LHCN-M2 (cell line): ENCODE measurements at regions not wholly inside any gene's neighbourhood (a gene's known extent, or its start where the extent isn't known, plus 50 kb on each side); places are given as distances from the start of the nearest gene placed in this dataset.
A peak's percentile ranks its signal among the peaks of the same experiment; 100 is the strongest.

ENCODE experiments used
- DNase-seq: peaks from one replicate; pipeline ENCODE4 v3.0.0-alpha.2; 2012; ENCODE audit warnings: low read depth

DNA sequence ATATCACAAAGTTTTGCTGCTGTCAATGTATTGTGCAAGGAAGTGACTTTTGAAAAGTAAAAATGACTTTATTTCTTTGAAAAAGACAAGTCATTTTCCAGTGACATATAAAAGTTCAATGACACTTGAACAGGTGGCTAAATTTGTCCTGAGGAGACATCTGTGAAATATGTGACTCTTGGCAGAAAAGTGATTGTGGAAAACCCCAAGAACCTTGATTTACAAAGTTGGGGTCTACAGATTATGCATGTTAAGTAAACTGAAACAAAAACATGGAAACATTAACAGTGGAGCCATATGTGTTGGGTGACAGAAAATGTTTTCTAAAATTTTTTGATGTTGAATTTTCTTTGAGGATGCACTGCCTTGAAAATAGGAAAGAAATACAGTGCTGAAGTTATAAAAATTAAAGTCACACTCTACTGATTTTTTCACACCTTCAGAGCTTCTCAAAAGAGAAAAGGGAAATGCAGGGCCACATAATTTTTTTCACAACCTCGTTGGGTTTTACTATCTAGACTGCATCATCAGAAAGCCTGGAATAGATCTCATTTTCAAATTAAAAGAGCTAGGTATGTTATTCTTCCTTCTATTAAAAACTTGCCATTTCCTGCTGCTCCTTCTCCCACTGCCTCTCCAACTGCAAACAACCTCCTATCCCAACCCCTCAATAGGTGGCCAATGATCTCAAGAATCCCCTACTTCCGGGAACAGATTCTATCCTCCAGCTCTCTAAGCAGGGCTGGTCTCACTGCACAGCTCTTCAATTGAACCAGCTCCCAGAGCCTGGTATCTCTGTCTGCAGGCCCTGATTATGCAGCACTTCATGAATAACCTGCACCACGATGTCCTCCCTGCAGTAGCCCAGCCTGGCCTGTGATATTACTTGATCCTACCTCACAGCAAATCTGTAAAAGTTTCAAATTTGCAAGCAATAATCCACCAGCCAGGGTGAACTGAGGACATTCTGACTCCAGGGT, 570.8 kb upstream of the CPEB2 start:
- no peak for DNase-seq

DNA sequence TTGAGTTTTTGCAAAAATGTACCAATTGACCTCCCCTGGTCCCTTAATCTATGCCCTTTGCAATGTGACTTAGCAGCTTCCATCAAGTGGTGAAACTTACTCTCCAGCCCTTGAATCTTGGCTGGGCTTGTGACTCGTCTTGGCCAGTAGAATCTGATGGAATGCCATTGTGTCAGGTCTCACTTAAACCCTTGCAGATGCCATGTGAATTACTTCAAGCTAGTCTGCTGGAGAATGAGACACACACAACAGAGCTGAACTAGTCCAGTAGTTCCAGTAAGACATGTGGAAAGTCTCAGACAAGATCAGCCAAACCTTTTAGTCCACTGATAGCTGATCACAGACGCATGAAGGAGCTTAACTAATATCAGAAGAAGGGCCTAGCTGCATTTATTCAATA, 567.8 kb upstream of the CPEB2 start:
- peak; percentile 43 for DNase-seq

DNA sequence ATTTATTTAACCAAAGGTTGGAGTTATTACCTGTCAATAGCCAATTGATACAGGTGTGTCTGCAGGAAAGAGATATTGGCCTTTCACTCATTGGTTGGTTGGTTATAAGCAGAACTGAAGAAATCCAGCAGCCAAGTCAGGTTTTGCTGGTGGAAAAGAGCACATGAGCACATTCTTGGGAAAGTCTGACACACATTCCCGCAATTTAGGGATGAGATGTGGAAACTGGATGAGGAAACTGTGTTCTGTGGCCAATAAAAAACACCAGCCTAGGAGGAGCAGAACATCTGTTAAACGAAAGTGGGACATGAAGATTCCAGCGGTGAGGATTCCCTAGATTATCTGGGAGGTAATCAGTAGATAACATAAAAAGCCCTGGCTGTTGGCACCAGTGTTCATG, 567.4 kb upstream of the CPEB2 start:
- DNase-seq: peak; percentile 55

DNA sequence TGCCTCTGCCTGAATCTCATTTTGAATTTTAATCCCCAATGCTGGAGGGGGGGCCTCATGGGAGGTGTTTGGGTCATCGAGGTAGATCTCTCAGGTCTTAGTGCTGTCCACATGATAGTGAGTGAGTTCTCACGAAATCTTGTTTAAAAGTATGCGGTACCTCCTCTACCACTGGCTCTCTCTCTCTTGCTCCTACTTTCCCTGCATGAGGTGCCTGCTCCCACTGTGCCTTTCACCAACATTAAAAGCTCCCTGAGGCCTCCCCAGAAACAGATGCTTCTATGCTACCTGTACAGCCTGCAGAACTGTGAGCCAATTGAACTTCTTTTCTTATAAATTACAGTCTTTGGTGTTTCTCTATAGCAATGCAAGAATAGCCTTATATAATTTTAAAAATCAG, 560.7 kb upstream of the CPEB2 start:
- DNase-seq: no peak

DNA sequence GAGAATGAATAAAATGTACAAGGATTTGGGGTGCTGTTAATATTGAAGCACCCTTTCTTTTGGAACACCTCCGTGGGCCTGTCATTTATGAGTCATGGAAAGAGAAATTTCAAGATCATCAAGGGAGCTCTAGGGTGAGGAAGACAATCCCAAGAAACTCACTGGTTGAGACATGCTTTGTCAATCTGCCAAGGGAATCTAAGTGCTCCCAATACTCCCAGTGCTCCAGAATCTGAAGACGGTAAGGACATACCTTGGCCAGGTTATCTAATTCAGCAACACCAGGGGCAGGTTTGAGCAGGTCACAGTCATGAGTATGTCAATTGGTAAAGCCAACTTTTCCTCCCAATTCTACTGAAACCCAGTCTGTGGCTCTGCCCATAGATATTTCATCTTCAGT, 556.4 kb upstream of the CPEB2 start:
- DNase-seq: peak; percentile 58

DNA sequence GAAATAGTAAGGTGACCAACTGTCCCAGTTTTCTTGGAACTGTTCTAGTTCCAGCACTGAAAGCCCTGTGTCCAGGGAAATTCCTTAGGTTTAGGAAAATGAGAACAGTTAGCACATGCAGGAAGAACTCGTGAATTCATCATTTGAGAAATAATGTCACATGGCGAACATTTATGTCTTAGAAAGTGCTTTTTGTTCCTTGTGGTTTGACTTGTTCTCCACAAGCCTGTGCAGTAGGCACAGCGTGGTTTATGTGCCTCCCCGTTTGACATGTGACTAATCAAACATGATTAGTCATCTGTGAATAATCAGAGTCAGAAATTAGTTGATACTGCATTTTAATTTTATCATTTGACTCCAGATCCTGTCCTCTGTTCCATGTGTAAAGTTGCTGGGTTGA, 556.0 kb upstream of the CPEB2 start:
- peak; percentile 93 for DNase-seq

DNA sequence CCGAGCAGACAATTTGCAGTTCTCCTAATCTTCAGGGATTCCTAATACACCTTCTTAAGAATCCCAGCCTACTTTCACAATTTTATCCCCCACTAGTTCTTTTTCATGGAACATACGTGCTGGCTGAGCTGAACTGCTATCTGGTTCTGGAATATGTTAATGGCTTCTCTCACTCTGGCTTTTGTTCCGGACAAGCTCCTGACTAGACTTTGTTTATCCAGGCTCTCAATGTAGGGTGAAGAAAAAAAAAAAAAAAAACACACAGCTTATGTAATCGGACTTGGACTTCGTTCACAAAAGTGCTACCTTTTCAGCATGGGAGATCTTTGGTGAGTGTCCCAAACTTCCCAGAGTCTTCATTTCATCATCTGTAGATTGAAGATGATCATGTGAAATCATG, 555.4 kb upstream of the CPEB2 start:
- no peak for DNase-seq

DNA sequence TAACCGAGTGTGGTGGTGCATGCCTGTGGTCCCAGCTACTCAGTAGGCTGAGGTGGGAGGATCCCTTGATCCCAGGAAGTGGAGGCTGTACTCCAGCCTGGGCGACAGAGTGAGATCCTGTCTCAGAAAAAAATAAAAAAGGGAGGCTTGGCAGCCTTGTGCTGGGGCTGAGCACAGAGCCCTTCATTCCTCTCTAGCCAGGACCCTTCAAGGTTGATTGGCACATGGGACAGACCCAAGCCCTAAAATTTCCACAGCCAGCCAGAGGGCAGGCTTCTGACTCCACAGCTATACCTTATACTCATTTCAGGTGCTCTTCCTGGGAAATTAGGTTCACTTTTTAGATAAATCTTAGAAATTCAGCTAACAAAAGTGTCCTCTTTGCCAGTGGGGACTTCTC, 553.0 kb upstream of the CPEB2 start:
- no peak for DNase-seq

DNA sequence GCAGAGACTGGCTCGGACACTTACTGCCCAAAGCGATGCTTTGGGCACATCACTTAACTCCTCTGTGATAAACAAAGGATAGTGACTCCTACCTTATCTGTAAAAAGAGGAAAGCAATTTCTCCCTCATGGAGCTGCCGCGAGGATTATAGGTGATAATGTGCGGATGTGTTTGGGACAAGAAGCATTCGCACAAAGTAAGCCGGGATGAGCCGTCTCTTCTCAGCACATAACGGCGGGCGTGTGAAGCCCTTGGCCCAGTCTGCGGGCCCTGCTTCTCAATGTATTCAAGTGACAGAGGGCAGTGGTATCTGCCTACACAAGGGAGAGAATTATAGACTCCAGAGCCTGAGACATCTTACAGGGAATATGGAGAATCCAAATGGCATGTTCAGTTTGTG, 550.3 kb upstream of the CPEB2 start:
- no peak for DNase-seq

DNA sequence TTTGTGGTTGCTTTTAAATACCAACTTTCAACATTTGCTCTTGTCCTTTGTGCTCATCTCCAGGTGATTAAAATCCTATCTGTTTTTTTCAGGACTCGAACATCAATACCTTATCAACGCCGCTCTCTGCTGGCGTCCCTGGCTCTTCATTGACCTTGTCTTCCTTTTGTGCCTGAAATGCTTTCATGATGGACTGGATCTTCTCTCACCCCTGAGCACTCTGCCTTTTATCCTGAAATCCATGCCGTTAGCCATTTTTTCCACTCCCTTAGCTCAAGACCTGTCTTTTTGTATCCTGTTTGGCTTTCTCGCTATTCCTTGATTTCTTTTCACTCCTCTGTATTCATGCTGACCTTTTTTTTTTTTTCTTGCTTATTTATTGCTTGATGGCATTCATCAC, 549.5 kb upstream of the CPEB2 start:
- no peak for DNase-seq

DNA sequence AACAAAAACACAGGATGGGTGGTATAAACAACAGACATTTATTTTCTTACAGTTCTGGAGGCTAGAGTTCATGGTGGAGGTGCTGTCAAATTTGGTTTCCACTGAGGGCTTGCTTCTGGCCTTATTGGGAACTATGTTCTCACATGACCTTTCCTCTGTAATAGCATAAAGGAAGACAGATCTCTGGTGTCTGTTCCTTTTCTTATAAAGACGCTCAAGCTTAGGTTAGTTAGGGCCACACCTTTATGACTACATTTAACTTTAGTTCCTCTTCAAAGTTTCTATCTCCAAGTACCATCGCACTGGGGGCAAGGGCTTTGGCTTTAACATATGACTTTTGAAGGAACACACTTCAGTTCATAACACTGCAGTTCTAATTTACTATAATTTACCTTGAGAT, 543.8 kb upstream of the CPEB2 start:
- DNase-seq: no peak

DNA sequence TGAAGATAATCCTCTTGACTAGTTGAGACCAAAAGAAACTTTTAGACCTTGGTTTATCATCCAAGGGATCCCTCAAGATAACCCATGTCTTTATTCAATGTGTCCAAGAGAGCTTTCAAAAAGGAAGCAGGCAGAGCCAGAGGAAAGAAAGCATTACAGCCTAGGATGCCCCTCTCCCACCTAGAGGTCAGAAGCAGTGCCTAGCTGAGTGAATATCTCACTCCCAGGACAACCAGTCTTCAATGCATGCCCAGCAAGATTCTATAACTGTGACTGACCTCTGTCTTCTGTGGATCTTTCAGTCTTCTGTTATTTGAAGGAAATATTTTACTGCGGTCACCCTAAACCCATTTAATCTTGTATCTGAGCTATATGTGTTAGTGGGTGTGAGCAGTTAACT, 537.2 kb upstream of the CPEB2 start:
- no peak for DNase-seq

DNA sequence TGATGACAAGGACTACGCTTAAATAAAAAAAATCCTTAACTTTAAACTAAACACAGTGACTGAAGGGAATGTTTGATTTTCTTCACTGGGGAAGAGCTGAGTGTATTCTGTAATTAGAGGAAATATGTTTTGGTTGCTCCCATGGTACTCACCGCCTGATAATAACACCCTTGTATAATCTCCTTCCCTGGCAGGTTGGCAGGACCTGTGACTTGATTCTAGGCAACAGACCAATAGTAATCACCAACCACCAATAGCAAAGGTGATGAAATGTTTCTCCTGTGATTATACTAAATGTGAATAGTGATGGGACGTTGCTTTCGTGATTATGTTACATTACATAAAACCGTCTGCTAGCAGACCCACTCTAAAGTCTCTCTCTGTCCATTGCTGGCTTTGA, 536.8 kb upstream of the CPEB2 start:
- DNase-seq: no peak

DNA sequence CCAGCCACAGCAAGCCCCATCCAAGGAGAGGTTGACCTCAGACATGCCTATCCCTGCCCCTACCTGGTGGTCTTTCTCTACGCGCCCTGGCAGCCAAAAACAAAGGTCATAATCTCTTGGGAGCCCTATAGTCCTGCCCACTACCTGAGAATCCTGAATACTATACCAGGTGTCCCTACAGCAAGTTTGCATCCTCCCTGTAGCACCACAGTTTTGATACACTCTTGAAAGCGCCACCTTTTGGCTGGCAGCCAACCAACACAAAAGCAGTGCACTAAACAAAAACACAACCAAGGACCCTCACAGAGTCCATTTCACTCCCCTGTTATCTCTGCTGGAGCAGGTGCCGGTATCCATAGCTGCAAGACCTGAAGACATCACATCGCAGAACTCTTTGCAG, 523.8 kb upstream of the CPEB2 start:
- DNase-seq: no peak

DNA sequence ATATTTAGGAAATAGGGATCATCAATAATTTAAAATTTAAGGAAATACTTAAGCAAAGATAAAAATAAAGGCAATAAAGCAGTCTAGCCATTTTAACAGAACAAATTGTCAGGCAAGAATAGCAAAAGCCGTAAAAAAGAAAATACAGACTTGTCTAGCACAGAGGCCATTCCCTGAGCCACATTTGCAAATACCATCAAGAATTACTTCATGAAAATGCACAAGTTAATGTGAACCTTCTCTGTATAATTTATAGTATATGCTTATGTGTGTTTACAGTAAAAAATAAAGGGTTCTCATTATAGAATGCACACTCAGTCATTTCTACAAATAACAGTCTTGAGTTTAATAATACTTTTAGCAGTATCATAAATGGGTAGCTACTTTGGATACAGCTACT, 505.9 kb upstream of the CPEB2 start:
- no peak for DNase-seq

DNA sequence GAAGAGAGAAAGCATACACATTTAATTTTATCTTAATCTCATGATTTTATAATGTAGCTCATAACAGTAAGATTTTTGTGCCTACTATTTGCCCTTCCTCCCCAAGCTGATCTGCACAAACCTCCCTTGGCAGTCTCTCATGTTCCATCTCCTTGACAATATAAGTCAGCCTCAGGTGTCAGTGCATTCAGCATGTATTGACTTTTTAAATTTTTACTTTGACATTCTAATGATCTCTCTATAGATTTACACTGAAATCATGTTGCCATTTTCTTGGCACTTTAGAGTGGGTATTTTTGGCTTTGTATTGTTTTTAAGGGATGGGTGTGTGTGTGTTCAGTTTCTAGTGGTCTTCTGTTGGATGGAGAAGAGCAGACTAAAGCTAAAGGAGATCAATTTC, 505.3 kb upstream of the CPEB2 start:
- no peak for DNase-seq

DNA sequence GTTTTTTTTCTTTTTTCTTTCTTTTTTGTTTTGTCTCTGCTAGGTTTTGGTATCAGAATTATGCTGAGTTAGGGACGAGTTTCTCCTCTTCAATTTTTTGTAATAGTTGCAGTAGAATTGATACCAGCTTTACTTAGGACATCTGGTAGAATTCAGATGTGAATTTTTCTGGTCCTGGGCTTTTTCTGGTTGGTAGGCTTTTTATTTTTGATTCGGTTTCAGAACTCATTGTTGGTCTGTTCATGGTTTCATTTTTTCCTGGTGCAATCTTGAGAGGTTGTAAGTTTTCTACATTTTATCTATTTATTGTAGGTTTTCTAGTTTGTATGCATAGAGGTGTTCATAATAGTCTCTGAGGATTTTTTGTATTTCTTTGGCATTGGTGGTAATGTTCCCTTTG, 498.1 kb upstream of the CPEB2 start:
- DNase-seq: no peak

DNA sequence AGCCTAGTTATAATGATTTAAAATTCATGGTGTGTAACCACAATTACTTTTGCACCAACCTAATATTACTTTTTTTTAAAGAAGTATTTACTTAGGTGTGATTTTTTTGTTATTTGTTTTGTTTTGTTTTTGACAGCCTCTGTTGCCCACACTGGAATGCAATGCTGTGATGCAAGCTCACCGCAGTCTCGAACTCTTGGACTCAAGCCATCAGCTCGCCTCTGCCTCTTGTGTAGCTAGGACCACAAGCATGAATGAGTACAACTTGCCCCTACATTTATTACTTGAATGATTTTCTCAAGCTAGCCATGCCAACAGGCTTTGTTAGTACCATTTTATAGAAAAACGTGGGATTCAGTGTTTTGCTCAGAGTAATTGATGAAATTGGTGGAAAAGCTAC, 488.8 kb upstream of the CPEB2 start:
- DNase-seq: peak; percentile 84

DNA sequence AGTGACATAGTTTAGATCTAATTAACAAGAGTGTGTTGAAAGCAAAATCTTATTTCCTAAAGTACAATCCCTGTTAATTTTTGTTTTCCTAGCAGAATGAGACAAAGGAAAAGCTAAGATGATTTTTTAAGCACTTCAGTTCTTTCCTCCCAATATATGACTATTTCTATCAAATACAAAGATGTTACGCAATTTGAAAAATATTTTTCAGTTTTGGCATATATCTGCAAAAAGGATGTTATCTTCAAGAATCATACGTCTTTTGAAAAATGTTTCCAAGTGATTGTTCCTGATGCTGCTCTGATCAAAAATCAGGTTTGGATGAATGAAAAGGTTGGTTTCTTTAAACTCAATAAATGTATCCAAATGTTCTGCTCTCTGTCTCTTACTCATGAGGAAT, 486.7 kb upstream of the CPEB2 start:
- DNase-seq: no peak

DNA sequence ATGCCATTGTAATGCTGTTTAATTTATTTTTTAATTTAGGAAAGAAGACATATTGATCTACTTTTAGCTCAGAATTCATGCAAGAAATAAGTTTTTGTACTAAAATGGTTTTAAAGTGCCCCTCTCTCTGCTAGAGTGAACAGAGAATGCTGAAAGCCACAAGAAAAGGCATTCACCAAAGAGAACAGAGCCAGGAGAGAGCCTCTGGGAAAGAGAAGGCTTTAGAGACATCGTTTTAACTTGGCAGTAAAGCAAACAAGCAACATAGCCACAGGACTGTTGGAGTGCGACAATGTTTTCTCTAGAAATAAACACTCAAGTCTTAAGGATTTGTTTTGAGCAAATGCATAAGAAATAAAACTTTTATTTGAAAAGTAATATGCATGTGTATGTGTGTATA, 484.1 kb upstream of the CPEB2 start:
- DNase-seq: no peak

DNA sequence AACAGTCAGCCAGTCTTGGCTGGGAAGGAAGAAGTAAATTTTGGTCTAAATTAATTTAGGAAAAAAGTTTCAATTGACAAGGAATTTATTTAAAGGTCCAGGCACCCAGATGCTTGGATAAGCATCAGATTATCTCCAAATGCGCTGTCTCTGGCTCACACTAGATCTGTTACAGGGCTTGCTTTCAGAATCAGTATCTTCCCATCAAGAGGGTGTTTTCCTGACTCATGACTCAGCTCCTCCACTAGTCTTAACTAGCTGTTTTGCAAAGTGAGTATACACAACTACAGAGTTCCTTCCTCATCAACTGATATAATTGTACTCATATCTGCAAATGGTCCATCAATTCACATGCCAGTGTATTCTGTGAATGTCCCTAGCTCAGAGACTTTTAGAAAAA, 482.1 kb upstream of the CPEB2 start:
- DNase-seq: peak; percentile 41

DNA sequence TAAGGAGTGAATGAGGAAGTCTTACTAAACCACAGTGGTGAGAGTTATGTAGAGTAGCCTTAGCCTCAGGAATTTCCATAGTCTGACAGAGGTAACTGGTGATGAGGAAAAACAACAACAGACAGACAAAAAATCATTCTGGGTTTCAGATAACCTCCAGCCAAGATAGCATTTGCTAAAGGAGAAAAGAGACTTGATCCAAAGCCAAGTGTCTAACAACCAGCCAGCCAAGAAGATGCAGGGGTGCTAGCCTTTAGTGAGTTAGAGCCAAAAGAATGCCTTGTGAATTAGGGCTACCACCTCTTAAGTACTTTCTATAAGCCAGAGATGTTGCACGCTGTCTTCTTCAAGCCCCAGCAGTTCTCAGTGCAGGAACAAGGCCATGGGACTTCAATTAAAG, 478.0 kb upstream of the CPEB2 start:
- DNase-seq: peak; percentile 39

DNA sequence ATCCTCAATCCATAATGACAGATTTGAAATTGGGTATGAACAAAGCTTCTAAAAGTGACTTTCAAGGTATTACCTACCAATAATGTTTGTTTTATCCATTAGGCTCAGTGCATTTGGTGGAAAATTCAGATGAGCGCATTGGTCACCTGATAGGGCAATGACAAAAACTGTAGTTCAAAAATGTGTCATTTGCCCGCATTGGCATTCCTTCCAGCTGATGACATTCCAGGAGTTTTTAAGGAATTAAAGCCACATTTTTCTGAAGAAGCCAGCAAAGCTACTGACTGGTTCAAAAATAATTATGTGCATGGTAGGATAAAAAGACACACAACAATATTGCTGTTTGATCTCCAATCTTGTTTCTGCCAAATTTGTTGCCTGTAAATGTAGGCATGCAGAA, 473.4 kb upstream of the CPEB2 start:
- DNase-seq: peak; percentile 42

DNA sequence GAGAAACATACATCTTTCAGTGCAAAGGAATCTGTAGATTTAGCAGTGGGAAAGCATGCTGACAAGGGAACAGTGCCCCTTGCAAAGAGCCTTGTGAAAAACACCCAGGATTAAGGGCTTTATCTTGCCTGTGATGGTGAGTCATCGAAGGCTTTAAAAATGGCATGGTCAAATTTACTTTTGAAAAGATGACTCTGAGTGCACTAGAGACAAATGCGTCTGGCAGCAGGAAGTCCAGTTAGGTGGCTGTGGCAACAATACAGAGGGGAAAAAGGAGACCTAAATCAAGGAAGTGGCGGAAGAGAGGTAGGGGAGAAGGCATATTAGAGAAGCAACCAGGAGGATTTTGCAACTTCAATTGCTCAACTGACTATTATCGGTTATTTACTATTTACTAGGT, 472.6 kb upstream of the CPEB2 start:
- DNase-seq: peak; percentile 81
